NCI-H526 treated with DMSO at 0.1 percent for 48 hours (cell line): ENCODE measurements at regions not wholly inside any gene's neighbourhood (a gene's known extent, or its start where the extent isn't known, plus 50 kb on each side); places are given as distances from the start of the nearest gene placed in this dataset.

Experiments
- DNase-seq: peaks from one replicate; lab custom pipeline; 2025; lab: John Stamatoyannopoulos, UW

DNA sequence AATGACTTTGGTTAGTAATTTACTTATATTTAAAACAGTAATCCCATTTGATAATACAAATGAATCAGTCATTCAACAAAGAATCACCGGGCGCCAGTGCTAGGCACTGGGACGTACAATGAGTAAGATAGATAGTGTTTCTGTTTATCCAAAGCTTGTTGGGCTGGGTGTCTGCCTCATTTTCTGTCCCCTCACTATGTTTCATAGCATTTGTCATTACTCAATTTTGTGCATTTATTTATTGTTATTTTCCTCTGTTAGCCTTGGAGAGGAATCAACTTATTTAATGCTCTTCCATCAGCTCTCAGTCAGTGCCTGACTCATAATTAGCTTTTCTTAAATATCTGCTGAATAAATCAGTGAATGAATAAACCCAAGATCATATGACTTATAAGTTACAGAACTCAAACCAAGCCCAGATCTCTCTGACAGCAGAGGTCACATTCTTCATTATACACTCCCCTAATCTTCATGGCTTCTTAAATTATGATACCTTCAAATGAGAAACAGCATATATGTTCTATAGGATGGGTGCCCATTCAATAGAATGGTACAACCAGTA is 86.2 kb downstream of the TSPAN8 start:
- DNase-seq: no peak

DNA sequence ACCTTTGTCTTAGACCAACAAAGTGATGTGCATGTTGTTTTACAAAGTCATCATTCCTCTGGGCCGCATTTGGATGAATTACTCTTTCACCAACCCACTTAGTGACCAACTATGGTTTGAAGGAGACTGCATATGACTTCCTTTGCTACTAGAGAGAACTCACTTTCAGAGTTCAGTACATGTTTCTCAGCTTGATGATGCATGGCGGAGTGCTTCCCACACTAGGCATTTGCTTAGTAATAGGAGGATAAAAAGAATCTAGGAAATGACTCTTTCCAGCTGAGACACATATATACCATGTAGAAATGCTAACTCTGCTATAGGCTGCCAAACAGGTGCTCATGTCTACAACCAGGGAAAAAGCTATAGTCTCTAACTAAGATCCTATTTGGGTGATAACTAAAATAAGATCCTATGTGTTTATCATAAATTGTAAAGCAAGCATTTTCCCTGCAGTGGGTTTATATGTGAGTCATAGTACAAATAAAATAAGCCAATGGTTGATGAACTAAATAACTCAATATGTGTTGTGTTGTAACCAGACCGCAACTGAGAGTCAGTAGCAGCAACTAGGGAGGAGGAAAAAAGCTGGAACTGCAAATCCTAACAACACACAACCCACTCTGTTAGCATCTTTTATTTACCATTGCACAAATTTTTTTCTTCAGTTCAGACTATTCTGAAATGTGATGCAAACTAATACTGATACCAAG is 87.2 kb downstream of the TSPAN8 start:
- no peak for DNase-seq

DNA sequence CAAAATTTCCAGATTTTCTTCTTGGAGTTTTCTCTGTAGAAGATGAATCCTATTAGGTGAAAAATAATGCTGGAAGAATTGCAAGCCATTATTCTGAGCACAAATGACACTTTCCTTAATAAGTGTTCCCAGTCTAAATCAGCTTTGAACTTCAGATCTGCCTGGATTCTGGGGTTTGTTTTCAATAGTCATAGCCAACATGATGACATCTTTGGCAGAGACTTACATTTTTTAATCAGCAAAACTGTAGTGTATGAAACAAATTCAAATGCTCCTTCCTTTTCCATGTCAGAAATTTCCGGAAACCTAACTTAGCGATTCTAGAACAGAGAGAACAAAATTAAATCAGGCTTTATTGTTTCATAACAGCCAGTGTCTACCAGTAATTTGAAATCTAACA is 88.5 kb downstream of the TSPAN8 start:
- DNase-seq: no peak

DNA sequence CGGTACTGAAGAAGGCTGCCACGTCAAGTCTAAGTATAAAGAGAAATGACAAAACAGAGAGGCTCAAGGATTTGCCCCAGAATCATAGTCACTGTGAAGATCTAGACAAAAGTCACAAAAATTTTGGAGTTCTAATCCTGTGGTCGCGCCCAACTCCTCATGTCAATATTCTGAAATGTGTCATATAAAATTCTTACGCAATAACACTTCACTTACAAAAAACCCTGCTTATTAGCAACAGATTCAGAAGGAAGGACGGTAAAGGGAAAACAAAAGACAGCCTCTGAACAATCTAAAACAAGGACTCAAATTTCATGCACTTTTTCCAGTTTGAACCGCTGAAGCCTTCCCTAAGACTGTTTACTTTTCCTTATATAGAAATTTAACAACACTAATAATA is 94.7 kb downstream of the TSPAN8 start:
- DNase-seq: no peak

DNA sequence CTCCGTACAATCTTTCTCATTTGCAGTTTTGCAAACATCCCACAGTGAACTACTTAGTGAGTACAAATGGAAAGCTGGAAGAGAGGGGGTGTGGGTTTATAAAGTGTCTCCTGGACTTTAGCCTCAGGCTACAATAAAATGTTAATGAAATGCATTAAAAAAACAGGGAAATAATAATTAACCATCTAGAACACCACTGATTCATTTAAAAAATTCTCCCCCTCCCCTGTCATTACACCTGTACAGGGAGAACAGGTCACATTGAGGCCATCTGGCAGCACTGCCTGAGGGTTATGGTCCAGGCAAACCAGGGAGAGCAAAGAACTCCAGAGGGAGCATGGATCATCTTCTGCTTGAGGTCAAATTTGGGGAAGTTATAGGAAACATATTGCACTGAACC is 96.3 kb downstream of the TSPAN8 start:
- DNase-seq: no peak

DNA sequence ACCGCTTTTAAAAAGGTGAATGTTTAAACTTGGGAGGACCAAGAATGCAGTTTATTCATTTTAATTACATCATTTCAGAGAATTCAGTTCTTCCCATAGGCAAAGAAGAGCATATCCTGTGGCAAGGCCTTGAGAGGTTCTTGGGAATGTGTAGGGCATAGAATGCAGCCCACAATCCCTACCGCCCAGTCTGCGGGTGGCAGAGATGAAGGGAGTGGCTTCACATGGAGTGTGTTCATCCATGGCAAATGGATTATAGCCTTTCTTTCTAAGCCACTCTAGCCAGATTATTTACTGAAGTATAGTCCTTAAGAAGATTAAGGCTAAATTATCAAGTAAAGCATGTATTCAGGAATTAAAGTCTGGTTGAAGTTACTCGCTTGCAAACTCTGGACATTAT is 97.4 kb downstream of the TSPAN8 start:
- no peak for DNase-seq

DNA sequence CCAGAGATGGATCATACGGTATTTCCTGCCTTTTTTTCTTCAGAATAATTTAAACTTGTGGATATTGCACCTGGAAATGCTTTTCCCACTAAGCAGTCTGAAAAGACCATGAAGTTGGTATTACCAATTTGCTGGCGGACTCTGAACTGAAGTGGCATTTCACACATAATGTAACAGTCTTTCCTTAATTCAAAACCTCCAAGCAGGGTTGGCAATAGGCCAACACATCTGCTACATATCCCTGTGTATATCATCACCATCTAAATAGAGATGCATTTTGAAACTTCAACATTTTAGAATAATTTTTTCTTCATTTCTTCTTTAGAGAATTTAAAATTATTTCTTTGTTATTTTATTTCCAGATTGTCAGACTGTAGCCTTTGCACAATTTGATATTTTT is 100.5 kb downstream of the TSPAN8 start:
- DNase-seq: no peak

DNA sequence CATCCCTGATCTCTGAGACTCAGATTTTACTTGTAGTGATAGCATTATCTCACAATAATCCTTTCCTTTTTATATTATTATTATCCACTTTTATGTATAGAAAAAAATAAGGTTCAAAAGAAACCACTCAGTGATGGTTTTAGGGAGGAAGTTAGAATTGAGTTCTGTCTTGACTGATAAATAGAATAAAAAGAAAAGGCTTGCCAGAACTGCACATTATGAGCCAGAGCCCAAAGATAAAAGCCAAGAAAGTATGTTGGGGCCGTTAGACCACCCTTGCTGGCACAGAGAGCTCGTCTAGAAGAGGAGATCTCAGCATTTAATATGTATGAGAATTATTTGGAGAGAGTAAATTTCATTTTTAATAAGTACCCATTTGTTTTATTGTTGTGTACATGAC is 103.2 kb downstream of the TSPAN8 start:
- no peak for DNase-seq

DNA sequence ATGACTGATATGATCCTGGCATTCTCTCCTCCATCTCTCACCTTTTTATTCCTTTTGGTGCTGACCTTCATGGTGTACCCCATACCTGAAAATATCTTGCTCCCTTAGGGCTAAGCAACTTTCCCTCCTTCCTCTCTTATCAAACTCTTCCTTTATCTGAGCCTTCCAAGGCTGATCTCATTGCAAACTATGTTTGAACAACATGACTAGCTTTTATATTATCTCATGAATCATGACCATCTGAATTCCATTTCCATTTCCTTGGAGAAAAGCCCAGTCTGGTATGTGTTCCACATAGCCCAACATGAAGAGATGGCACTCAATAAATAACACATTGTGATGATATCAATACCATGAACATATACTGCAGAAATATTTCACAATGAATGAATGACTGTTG is 111.6 kb downstream of the TSPAN8 start:
- no peak for DNase-seq

DNA sequence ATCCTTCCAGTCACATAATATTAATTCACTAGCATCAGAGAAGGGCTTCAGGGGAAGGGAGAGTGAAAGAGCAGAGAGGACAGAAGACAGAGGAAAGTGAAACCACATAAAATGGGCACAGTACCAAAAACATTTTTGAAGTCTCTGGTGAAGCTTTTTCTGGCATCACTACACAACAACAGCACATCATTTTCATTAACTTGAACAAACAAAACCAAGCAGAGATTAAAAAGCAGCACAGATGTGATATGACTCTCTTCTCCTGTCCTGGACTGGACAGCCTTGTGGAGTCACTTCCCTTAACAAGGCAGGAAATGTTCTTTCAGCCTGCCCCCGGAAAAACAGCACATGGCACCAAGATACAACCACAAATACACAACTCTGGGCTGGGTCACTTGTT is 112.0 kb downstream of the TSPAN8 start:
- no peak for DNase-seq

DNA sequence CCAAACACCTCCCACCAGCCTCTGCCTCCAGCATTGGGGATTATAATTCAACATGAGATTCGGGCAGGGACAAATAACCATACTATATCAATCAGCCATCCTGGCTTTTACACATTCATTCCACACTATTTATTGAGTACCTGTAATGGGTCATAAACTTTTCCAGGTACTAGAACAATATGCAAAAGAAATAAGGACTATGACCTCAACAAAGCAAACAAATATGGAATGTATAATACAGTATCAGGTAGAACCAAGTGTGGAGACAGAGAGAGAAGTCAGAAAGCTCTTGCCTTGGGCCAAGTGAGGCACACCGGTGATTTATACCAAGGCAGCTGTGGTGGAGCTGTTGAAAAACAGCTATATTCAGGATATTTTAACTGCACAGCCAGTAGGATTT is 116.3 kb downstream of the TSPAN8 start:
- peak; percentile 44 for DNase-seq

DNA sequence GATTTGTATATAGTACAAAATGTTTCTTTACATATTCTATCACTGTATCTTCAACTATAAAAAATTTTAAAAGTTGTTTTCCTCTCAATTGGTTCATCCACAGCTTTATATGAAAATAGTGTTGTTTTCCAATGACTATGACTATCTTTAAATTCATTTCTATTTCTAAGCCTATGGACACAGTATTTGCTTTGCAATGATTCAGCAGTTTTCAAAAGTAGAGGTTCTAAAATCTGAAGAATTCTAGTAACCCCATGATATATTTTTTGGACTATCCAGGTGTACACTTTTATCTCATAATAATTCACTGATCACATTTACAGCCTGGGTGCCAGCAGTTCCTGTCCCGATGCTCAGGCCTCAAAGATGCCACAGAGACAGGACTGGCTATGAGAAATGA is 118.4 kb upstream of the PTPRR start:
- DNase-seq: no peak

DNA sequence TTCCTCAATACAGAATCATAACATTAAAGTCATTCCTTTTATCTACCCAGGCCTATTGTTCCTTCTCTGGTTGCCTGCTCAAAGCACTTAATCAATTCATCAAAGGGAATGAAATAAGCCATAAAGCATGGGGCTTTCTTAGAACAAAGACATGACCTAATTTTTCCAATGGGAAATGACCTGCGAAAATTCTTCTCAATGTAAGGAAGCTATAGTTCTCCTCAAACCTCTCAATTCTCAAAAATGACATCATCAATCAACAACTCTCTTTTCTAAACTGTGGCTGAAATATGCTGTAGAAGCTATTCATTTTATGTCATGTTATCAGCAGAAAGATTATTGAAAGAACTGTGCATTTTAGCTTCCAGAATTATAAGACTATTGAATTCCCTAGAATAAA is 116.0 kb upstream of the PTPRR start:
- DNase-seq: no peak

DNA sequence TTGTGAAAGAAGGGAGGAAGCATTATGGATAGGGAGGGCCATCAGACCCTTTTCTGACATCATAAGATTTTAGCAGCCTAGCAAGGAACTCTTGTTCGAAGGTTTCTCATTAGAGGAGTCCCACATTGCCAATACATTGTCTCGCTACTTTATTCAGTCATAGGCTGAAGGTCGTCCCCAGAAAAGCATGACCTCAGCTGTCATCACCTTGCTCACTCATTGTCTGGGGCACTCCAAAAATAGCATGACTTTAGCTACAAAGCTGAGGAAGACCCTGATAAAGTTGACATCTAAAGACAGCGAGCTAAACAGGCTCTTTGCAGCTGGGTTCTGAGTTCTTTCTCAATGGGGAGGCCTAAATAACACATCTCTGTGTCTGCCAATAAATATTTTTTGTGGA is 112.4 kb upstream of the PTPRR start:
- no peak for DNase-seq

DNA sequence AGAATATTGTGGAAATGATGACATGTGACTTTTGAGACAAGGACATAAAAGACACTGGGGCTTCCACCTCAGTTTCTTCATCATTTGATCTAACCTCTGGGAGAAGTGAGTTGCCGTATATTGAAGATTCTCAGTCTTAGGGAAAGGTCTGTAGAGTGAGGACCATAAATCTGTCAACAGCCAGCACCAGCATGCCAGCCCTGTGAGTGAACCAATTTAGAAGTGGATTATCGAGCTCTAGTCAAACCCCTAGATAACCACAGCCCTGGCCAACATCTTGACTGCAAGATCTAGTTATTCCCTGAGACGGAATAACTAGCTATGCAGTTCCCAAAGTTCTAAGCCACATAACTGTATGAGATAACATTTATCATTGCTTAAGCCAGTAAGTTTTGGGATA is 108.8 kb upstream of the PTPRR start:
- no peak for DNase-seq

DNA sequence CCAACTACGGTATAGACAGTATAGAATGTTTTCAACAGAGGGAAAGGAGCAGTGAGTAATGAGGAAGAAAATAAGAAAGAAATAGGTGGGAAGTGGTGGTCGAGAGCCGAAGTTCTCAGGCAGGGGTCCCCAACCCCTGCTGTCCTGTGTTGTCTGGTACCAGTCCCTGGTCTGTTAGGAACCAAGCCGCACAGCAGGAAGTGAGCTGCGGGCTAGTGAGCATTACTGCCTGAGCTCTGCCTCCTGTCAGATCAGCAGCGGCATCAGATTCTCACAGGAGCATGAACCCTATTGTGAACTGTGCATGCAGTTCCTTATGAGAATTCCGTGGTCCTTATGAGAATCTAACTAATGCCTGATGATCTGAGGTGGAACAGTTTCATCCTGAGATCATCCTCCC is 107.3 kb upstream of the PTPRR start:
- no peak for DNase-seq

DNA sequence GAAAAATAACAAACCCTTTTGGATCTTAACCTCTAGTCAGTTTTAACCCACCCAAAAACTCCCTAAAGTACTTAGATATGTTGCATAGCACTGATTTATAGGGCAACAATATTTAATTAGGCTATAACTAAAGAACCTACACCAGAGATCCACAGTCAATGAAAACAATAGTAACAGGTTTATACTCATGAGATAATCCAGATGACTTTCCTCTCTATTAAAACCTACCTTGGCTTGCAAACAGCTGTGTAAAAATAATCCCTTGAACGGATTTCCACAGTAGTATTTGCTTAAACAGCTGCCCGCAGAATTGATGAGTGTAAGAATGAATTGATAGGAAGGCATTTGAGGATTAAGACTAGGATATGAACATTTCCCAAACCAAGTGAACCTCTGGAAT is 104.3 kb upstream of the PTPRR start:
- DNase-seq: no peak

DNA sequence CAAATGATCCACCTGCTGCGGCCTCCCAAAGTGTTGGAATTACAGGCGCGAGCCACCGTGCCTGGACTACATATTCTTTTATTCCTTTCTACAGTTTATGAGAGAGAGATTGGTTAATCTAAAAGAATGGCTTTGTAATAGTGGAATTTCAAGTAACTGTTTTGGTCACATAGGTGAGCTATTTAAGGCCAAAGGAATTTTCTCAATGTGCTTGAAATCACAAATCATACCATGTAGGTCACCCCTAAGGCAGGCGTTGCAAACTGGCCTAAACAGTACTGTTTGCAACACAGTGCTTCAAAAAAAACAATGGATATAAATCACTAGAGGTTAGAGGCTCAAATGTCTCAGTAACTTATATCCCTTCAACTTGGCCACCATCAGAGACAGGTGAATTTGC is 103.7 kb upstream of the PTPRR start:
- DNase-seq: no peak

DNA sequence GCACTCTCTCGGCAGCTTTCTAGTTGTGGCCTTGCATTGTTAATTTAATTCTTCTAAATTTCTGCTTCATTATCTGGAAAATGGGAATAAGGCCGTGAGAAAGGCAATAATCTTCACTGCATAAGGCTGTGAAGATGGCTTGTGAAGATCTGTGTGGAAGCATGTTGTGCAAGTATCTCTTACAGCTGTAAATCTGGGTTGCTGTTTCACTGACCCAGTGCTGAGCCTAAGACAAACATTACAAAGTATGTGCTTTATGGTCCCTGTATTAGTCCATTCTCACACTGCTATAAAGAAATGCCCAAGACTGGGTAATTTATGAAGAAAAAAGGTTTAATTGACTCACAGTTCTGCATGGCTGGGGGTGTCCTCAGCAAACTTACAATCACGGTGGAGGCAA is 101.0 kb upstream of the PTPRR start:
- no peak for DNase-seq

DNA sequence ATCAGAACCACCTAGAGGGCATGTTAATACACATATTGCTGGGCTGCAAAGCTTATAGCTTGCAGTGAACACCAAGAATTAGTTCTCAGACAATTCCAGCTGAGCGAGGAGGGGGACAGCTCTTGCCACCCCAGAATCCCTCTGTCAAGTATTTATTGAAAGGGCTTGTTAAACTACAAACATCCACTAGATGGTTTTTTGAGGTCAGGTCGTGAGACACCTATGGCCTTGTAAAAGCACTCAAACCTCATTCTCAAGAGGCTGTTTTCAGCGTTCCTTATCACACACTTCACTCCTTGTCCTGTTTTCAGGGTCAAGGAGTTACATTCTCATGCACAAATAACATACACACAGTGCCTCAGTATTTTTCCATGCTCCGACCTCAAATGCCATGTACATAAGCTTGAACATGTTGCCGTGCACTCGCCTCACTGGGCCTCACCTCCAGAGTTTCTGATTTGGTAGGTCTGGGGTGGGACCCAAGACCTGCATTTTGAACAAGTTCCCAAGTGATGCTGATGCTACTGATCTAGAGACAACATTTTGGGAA is 98.8 kb upstream of the PTPRR start:
- no peak for DNase-seq

DNA sequence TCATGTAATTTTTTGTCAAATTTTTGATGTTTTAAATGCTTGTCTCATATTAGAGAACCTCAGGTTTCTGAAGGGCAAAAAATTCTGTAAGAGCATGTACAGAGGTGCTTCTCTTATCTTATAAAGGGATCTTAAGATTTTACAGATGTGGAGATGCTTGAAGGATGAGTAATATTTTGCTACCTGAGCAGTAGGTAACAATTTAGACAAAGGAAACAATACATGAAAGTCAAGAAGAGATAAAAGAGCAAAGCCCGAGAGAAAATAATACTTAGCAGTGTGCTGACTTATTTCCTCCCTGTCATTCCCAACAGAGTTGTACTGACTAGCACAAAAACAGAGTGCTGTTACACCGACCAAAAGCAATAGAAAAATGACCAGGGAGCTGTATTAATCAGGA is 98.1 kb upstream of the PTPRR start:
- no peak for DNase-seq

DNA sequence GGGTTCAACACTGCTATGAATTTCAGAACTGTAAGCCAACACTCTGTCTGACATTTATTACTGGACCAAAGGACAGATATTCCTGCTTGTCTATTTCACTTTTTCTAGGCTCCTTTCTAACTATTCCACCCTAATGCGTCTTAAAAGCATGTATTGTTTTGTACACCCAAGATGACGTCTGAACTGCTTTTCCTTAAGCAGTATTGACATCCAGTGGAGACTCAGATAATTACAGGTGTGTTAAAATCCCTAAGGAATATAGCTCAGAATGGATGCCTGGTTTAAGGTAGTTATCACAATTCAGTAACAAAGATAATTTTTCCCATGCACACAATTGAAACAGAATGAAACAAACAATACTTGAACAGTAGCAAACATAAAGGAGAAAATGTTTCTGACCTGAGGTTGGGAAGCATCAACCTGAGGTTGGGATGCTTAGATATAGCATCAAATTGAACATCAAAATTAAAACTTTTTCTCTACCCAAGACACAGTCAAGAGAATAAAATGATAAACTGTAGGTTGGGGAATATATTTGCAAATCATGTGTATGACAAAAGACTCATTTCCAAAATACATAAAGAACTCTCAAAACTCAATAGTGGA is 93.7 kb upstream of the PTPRR start:
- DNase-seq: peak; percentile 24

DNA sequence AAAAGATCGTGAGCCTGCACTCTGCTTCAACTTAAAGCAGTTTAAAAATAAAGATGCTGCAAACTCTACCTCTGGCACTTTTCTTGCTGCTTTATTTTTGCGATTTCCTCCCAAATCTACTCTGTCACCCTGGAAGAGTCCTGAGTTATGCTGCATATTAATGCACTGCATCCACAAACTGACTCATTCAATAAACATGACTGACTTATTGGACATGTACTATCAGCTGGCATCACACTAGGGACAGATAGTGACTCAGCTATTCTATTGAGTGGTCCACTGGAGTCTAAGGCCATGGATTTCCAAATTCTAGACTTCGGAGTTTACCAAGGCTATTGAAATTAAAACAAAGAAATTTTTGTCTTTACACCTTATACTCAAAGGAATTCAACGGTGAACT is 90.7 kb upstream of the PTPRR start:
- DNase-seq: no peak

DNA sequence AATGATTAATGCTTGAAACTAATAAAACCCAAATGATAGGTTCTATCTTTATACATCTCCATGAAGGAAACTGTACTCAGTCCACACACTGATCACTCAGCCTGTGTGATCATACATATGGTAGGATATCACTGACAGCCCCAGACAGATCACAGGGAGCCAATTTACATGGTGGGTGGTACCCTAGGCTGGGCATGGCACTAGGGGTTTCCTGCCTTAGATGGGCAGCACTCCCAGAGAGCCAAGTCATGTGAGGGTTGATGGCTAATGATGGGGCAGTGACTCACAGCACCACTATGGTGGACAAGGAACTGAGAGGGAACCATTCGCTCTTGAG is 89.6 kb upstream of the PTPRR start:
- DNase-seq: no peak
